CD8-positive, alpha-beta memory T cell (primary cell): ENCODE measurements at regions not wholly inside any gene's neighbourhood (a gene's known extent, or its start where the extent isn't known, plus 50 kb on each side); places are given as distances from the start of the nearest gene placed in this dataset.
A peak's percentile ranks its signal among the peaks of the same experiment; 100 is the strongest.
"Not testable (repeated sequence)": the region's sequence is repeated elsewhere in the genome, so short reads cannot be mapped to it uniquely, and the experiment has no call there.

Source experiments
- CTCF ChIA-PET: fragments of 350-600 bp; sonication (Branson Sonifier 250); formaldehyde crosslinking; loops from one replicate; lab custom pipeline; 2021; ENCODE audit warnings: antibody characterized with exemption; lab: Charles Lee
- POLR2A ChIA-PET: fragments of 350-600 bp; sonication (Branson Sonifier 250); formaldehyde crosslinking; loops from one replicate; lab custom pipeline; 2021; ENCODE audit warnings: antibody characterized with exemption; lab: Charles Lee
- DNase-seq, 5 donors: peaks; one replicate each; pipeline versions ENCODE4 v3.0.0 to v3.0.0-alpha.2; 2020 to 2022; ENCODE audit warnings: mixed read lengths in 1 of 5
- H3K27ac ChIP-seq: one replicate; pipeline ENCODE4 v1.7.0; 2013; ENCODE audit warnings: low read depth, mild to moderate bottlenecking, low read length, moderate library complexity
- H3K27me3 ChIP-seq: 2 replicates; pipeline ENCODE4 v1.7.0; 2013; ENCODE audit warnings: low read length, mild to moderate bottlenecking; ENCODE audit not compliant: insufficient read depth, poor library complexity, severe bottlenecking
- H3K36me3 ChIP-seq: 2 replicates; pipeline ENCODE4 v1.7.0; 2013; ENCODE audit warnings: mild to moderate bottlenecking, low read length, moderate library complexity; ENCODE audit not compliant: insufficient read depth
- H3K4me1 ChIP-seq: 2 replicates; pipeline ENCODE4 v1.7.0; 2013; ENCODE audit warnings: mild to moderate bottlenecking, low read length, moderate library complexity; ENCODE audit not compliant: insufficient read depth
- H3K4me3 ChIP-seq: 2 replicates; pipeline ENCODE4 v1.7.0; 2013; ENCODE audit warnings: mild to moderate bottlenecking, low read length
- H3K9me3 ChIP-seq: 2 replicates; pipeline ENCODE4 v1.7.0; 2013; ENCODE audit warnings: mild to moderate bottlenecking, low read length
- H3K27ac Mint-ChIP-seq, 8 donors: one replicate each; pipeline ENCODE4 v1.8.0; 2020 to 2021; ENCODE audit warnings: mixed read lengths in 8 of 8, mild to moderate bottlenecking in 6 of 8, inconsistent platforms in 3 of 8, moderate library complexity in 3 of 8
- H3K27me3 Mint-ChIP-seq, 2 donors: one replicate each; pipeline ENCODE4 v1.8.0; 2020 to 2021; ENCODE audit warnings: mixed read lengths in 2 of 2, mild to moderate bottlenecking in 1 of 2, moderate library complexity in 1 of 2
- H3K36me3 Mint-ChIP-seq, 3 donors: one replicate each; pipeline ENCODE4 v1.8.0; 2020 to 2021; ENCODE audit warnings: mixed read lengths in 3 of 3, inconsistent platforms in 1 of 3, mild to moderate bottlenecking in 1 of 3
- H3K4me1 Mint-ChIP-seq, 3 donors: one replicate each; pipeline ENCODE4 v1.8.0; 2020 to 2021; ENCODE audit warnings: mixed read lengths in 3 of 3, inconsistent platforms in 1 of 3, mild to moderate bottlenecking in 1 of 3
- H3K4me3 Mint-ChIP-seq, 7 donors: one replicate each; pipeline ENCODE4 v1.8.0; 2020 to 2021; ENCODE audit warnings: mixed read lengths in 7 of 7, mild to moderate bottlenecking in 6 of 7, moderate library complexity in 4 of 7, inconsistent platforms in 2 of 7
- H3K9me3 Mint-ChIP-seq, 5 donors: one replicate each; pipeline ENCODE4 v1.8.0; 2020 to 2022; ENCODE audit warnings: mixed read lengths in 5 of 5, mild to moderate bottlenecking in 3 of 5, moderate library complexity in 2 of 5, inconsistent platforms in 1 of 5

DNA sequence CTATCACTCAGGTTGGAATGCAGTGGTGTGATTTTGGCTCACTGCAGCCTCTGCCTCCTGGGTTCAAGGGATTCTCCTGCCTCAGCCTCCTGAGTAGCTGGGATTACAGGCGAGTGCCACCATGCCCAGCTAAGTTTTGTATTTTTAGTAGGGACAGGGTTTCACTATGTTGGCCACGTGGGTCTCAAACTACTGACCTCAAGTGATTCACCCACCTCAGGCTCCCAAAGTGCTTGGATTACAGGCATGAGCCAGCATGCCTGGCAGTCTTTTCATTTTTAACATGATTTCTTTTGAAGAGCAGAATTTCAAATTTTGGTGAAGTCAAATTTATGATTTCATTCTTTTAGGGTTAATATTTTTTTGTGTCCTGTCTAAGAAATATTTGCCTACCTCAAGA, 217.4 kb downstream of the BUB3 start:
- DNase-seq, H3K27ac Mint-ChIP-seq, H3K27me3 ChIP-seq, H3K9me3 Mint-ChIP-seq, H3K27me3 Mint-ChIP-seq, CTCF ChIA-PET, POLR2A ChIA-PET, H3K36me3 ChIP-seq, H3K4me3 ChIP-seq, H3K9me3 ChIP-seq, H3K4me1 Mint-ChIP-seq, H3K4me3 Mint-ChIP-seq, H3K27ac ChIP-seq, H3K4me1 ChIP-seq: not testable (repeated sequence)
- peaks cover 0 to 27% (median 1%) of the 10 kb centered on the region in 3 donors for H3K36me3 Mint-ChIP-seq

DNA sequence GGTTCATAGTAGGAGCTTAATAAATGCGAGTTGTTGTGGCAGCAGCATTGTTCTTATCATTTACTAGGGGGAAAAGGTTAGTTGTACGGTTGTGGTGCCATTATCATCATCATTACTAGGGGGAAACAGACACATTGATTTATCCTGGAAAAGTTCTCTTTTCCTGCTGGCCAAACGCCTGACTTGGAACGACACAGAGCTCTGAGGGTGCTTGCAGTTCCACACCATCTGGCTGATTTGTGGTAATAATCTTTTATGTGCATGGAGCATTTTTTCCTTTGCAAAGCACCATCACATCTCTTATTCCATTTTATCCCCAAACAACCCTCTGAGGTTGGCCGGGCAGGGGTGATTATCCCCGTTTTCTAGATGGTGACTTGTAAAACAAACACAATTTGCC, 219.4 kb downstream of the BUB3 start:
- CTCF ChIA-PET, result no interaction called here
- POLR2A ChIA-PET, result no interaction called here
- Histone ChIP-seq H3K27me3 (no peaks in the 10 kb centered on the region), H3K4me1 (no peaks in the 10 kb centered on the region), H3K36me3 (no peaks in the 10 kb centered on the region), H3K4me3 (no peak overlapping the region), H3K27ac (no peak overlapping the region), H3K9me3 (no peaks in the 10 kb centered on the region)
- DNase-seq, result no peak
- Mint-ChIP-seq H3K9me3 (peaks cover 0 to 8% (median 5%) of the 10 kb centered on the region in 5 donors), H3K27ac (no peak overlapping the region), H3K4me3 (no peak overlapping the region), H3K36me3 (peaks cover 0 to 27% (median 0%) of the 10 kb centered on the region in 3 donors), H3K4me1 (no peaks in the 10 kb centered on the region), H3K27me3 (no peaks in the 10 kb centered on the region)

DNA sequence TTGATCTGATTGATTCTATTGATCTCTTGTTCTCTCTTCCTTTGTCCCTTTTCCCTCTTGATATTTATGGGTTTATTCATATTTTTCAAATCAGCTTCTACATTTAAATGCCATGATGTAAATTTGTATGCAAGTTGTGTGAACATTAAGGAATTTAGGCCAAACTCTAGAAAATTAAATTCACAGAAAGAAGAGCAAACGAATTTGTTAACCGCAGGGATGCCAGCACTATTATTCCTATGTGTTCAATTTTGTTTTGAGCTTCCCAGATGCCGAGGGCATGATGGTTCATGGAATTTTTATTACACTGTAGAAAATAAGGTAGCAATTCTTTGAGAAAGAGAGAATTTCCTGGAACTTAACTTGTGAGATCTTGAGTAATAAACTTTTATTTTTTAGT, 220.9 kb downstream of the BUB3 start:
- Histone ChIP-seq H3K27ac (no peak overlapping the region), H3K36me3 (no peaks in the 10 kb centered on the region), H3K9me3 (no peaks in the 10 kb centered on the region), H3K4me1 (no peaks in the 10 kb centered on the region), H3K4me3 (no peak overlapping the region), H3K27me3 (no peaks in the 10 kb centered on the region)
- CTCF ChIA-PET, result no interaction called here
- Mint-ChIP-seq H3K27me3 (peaks cover 0 to 2% of the 10 kb centered on the region in 2 donors), H3K27ac (no peak overlapping the region), H3K9me3 (peaks cover 0 to 3% (median 0%) of the 10 kb centered on the region in 5 donors), H3K4me1 (no peaks in the 10 kb centered on the region), H3K36me3 (peaks cover 0 to 17% (median 0%) of the 10 kb centered on the region in 3 donors), H3K4me3 (no peak overlapping the region)
- POLR2A ChIA-PET, result no interaction called here
- DNase-seq, result no peak

DNA sequence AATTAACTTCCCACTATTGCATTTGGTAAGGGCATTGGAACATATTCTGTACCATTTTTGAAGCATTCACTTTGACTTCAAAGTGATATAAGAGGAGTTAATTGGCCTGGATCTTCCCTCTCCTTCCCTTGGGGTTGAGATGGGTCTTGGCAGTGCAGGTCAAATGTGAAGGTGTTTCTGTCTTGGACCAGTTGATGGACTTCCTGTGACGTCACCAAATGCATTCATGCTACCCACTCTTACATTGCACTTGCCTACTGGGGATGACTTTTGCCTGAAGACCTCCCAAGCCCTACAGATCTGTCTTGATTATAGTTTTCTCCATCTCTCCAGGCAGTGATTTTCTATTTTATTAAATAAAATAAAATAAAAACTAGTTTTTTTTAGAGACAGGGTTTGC, 221.5 kb downstream of the BUB3 start:
- no peaks in the 10 kb centered on the region for H3K27me3 ChIP-seq
- no peaks in the 10 kb centered on the region for H3K4me1 ChIP-seq
- peaks cover 0 to 2% of the 10 kb centered on the region in 2 donors for H3K27me3 Mint-ChIP-seq
- DNase-seq, result no peak
- no peak overlapping the region for H3K4me3 ChIP-seq
- H3K9me3 Mint-ChIP-seq, result peaks cover 0 to 2% (median 0%) of the 10 kb centered on the region in 5 donors
- H3K4me1 Mint-ChIP-seq, result no peaks in the 10 kb centered on the region
- H3K4me3 Mint-ChIP-seq, result no peak overlapping the region
- no peaks in the 10 kb centered on the region for H3K36me3 ChIP-seq
- POLR2A ChIA-PET, result no interaction called here
- peak overlapping the region in 1 of 8 donors; percentile 11 for H3K27ac Mint-ChIP-seq
- no peaks in the 10 kb centered on the region for H3K9me3 ChIP-seq
- peaks cover 0 to 17% (median 0%) of the 10 kb centered on the region in 3 donors for H3K36me3 Mint-ChIP-seq
- CTCF ChIA-PET, result no interaction called here
- no peak overlapping the region for H3K27ac ChIP-seq

DNA sequence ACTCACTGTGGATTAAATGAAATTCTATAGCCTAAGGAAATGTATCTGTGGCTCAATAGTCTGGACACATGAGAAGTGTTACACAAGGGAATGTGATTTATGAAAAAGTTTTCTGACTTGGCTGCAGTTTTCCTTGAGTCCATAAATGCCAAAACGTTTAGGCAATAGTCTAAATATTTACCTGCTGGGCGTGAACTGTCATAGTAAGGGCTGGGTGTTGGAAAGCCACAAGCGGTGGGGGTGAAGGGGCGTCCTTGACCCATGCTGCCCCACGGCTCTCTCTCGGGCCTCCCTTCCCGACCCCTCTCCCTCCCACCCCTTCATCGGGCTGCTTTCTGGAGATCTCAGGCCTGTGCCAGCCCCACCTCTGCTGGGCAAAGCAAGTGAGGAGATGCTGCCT, 223.7 kb downstream of the BUB3 start:
- ChIA-PET CTCF (no interaction called here), POLR2A (no interaction called here)
- Histone ChIP-seq H3K27ac (no peak overlapping the region), H3K4me3 (no peak overlapping the region), H3K4me1 (no peaks in the 10 kb centered on the region), H3K27me3 (no peaks in the 10 kb centered on the region), H3K36me3 (no peaks in the 10 kb centered on the region), H3K9me3 (no peaks in the 10 kb centered on the region)
- H3K4me1 Mint-ChIP-seq, result no peaks in the 10 kb centered on the region
- H3K4me3 Mint-ChIP-seq, result no peak overlapping the region
- DNase-seq, result no peak
- H3K9me3 Mint-ChIP-seq, result no peaks in the 10 kb centered on the region
- H3K27me3 Mint-ChIP-seq, result peaks cover 6 to 11% of the 10 kb centered on the region in 2 donors
- H3K36me3 Mint-ChIP-seq, result peaks cover 0 to 4% (median 0%) of the 10 kb centered on the region in 3 donors
- no peak overlapping the region for H3K27ac Mint-ChIP-seq

DNA sequence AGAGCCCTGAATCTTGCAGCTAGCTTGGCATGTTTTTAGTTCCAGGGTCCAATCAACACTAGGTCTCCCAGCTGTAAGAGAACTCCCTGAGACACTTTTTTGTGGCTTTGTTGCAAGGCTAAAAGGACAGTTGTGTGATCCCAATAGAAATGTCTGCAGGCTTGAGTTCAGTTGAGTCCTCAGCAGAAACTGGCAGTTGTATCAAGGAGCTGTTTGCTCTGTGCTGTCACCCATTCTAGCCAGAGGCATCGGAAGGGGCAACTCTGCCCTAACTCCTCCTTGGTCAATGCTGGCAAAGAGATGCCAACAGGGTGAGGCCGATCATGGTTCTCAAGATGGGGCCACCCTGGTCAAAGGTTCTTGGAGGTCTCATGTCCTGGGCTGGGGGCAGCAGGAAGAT, 224.1 kb downstream of the BUB3 start:
- Histone ChIP-seq H3K9me3 (no peaks in the 10 kb centered on the region), H3K36me3 (no peaks in the 10 kb centered on the region), H3K27ac (no peak overlapping the region), H3K4me3 (no peak overlapping the region), H3K27me3 (no peaks in the 10 kb centered on the region), H3K4me1 (no peaks in the 10 kb centered on the region)
- Mint-ChIP-seq H3K9me3 (no peaks in the 10 kb centered on the region), H3K4me1 (no peaks in the 10 kb centered on the region), H3K27me3 (peaks cover 6 to 11% of the 10 kb centered on the region in 2 donors), H3K4me3 (no peak overlapping the region), H3K27ac (no peak overlapping the region), H3K36me3 (peaks cover 0 to 6% (median 0%) of the 10 kb centered on the region in 3 donors)
- POLR2A ChIA-PET, result no interaction called here
- no peak for DNase-seq
- CTCF ChIA-PET, result no interaction called here

DNA sequence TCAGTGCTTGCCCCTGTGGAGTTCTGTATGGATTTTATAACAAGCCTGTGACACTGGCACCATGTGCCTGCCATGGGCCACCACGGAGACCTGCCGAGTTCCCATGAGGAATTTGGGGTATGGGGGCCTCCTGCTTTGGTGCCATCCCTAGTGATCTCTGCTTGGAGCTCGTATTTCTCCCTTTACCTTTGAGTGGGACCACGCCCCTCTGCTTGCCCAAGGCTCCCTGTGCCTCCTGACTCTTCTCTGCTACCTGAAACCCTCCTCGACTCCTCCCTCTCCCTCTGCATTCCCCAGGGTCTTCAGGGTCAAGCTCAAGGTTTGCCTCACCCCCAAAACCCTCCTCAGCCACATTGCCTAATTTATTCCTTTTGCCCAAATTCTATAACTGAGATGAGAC, 225.0 kb downstream of the BUB3 start:
- CTCF ChIA-PET, result interaction anchor here (0.8 to 1.4 kb wide), 2 partner anchors 9 to 246 kb away, joined by 3 read pairs; no protein-coding TSS in a partner anchor
- H3K4me1 ChIP-seq, result no peaks in the 10 kb centered on the region
- no peaks in the 10 kb centered on the region for H3K4me1 Mint-ChIP-seq

DNA sequence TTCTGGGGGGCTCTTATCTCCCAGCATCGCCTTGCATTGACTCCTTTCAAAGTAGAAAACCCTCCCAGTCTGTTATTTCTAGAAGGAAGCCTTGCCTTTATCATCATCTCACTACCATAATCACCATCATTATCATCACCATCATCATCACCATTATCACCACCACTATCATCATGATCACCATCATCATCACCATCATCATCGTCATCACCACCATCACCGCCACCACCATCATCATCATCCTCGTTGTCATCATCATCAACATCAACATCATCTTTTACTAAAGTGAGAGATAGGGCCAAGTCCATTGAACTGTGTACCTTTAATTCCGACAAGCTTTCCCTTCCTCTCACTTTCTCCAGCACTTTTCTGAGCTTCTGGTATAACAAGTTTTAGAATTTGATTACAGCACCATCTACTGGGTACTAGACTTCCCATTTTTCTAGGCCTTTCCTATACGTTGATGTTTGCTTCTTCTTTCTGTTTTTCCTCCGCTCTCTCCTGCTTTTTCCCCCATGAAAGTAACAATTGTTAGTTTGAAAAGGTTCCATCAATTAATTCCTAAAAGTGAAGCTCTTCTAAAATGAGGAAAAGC, 226.4 kb downstream of the BUB3 start:
- H3K27me3 Mint-ChIP-seq, result peaks cover 8 to 11% of the 10 kb centered on the region in 2 donors
- H3K27ac Mint-ChIP-seq, result no peak overlapping the region
- POLR2A ChIA-PET, result no interaction called here
- Histone ChIP-seq H3K27me3 (no peaks in the 10 kb centered on the region), H3K36me3 (no peaks in the 10 kb centered on the region), H3K27ac (no peak overlapping the region), H3K9me3 (no peaks in the 10 kb centered on the region), H3K4me1 (no peaks in the 10 kb centered on the region), H3K4me3 (no peak overlapping the region)
- H3K4me3 Mint-ChIP-seq, result no peak overlapping the region
- CTCF ChIA-PET, result no interaction called here
- no peaks in the 10 kb centered on the region for H3K4me1 Mint-ChIP-seq
- no peak for DNase-seq
- peaks cover 0 to 24% (median 4%) of the 10 kb centered on the region in 3 donors for H3K36me3 Mint-ChIP-seq
- peaks cover under 1 to 4% (median 1%) of the 10 kb centered on the region in 5 donors for H3K9me3 Mint-ChIP-seq

More for the DNA sequence above, 225.0 kb downstream of the BUB3 start:
- Histone ChIP-seq H3K27ac (no peak overlapping the region), H3K36me3 (no peaks in the 10 kb centered on the region), H3K27me3 (no peaks in the 10 kb centered on the region), H3K4me3 (no peak overlapping the region), H3K9me3 (no peaks in the 10 kb centered on the region)
- H3K4me3 Mint-ChIP-seq, result no peak overlapping the region
- H3K27ac Mint-ChIP-seq, result no peak overlapping the region
- POLR2A ChIA-PET, result no interaction called here
- H3K36me3 Mint-ChIP-seq, result peaks cover 0 to 13% (median under 1%) of the 10 kb centered on the region in 3 donors
- peaks cover 0 to 2% (median 0%) of the 10 kb centered on the region in 5 donors for H3K9me3 Mint-ChIP-seq
- DNase-seq, result no peak
- peaks cover 6 to 11% of the 10 kb centered on the region in 2 donors for H3K27me3 Mint-ChIP-seq
